H9 (cell line): ENCODE measurements at regions not wholly inside any gene's neighbourhood (a gene's known extent, or its start where the extent isn't known, plus 50 kb on each side); places are given as distances from the start of the nearest gene placed in this dataset.
A peak's percentile ranks its signal among the peaks of the same experiment; 100 is the strongest.

Experiments
- DNase-seq: peaks from one replicate; pipeline ENCODE4 v3.0.0-alpha.2; 2017
- H2AFZ ChIP-seq: one replicate; pipeline ENCODE4 v1.6.1; 2013; ENCODE audit warnings: mild to moderate bottlenecking, low read length, control low read depth, moderate library complexity
- H2AK5ac ChIP-seq: 2 replicates; pipeline ENCODE4 v1.6.1; 2013; ENCODE audit warnings: low read length, control low read depth, mixed read lengths; ENCODE audit not compliant: insufficient read length
- H2BK120ac ChIP-seq: one replicate; pipeline ENCODE4 v1.6.1; 2013; ENCODE audit warnings: low read depth, mild to moderate bottlenecking, low read length, control low read depth, inconsistent platforms; ENCODE audit not compliant: poor library complexity, severe bottlenecking
- H2BK12ac ChIP-seq: 2 replicates; pipeline ENCODE4 v1.6.1; 2013; ENCODE audit warnings: low read length, control low read depth, mixed read lengths, low read depth; ENCODE audit not compliant: insufficient read length
- H2BK15ac ChIP-seq: 2 replicates; pipeline ENCODE4 v1.6.1; 2013; ENCODE audit warnings: low read depth, low read length, control low read depth
- H2BK20ac ChIP-seq: one replicate; pipeline ENCODE4 v1.6.1; 2013; ENCODE audit warnings: low read depth, mild to moderate bottlenecking, low read length, control low read depth, inconsistent platforms; ENCODE audit not compliant: poor library complexity, severe bottlenecking
- H2BK5ac ChIP-seq: 2 replicates; pipeline ENCODE4 v1.6.1; 2013; ENCODE audit warnings: low read length, control low read depth, mixed read lengths; ENCODE audit not compliant: insufficient read length
- H3K14ac ChIP-seq: 2 replicates; pipeline ENCODE4 v1.6.1; 2013; ENCODE audit warnings: low read length, control low read depth; ENCODE audit not compliant: insufficient read depth
- H3K18ac ChIP-seq: 2 replicates; pipeline ENCODE4 v1.6.1; 2013; ENCODE audit warnings: low read depth, mild to moderate bottlenecking, mixed read lengths, low read length, control low read depth; ENCODE audit not compliant: insufficient read length
- H3K23ac ChIP-seq: 2 replicates; pipeline ENCODE4 v1.6.1; 2013; ENCODE audit warnings: low read length, control low read depth, mixed read lengths, low read depth; ENCODE audit not compliant: insufficient read length
- H3K23me2 ChIP-seq: 2 replicates; pipeline ENCODE4 v1.6.1; 2013; ENCODE audit warnings: low read depth, mild to moderate bottlenecking, mixed read lengths, low read length, control low read depth; ENCODE audit not compliant: insufficient read length, poor library complexity, severe bottlenecking
- H3K27ac ChIP-seq: 2 replicates; pipeline ENCODE4 v1.5.1; 2013; ENCODE audit warnings: low read length, control low read depth, mixed read lengths, low read depth; ENCODE audit not compliant: insufficient read length
- H3K27me3 ChIP-seq: 2 replicates; pipeline ENCODE4 v1.6.1; 2013; ENCODE audit warnings: low read length, control low read depth, inconsistent platforms; ENCODE audit not compliant: insufficient read depth
- H3K4ac ChIP-seq: 2 replicates; pipeline ENCODE4 v1.6.1; 2013; ENCODE audit warnings: low read depth, mild to moderate bottlenecking, control low read depth, inconsistent platforms, low read length, moderate library complexity
- H3K4me1 ChIP-seq: 2 replicates; pipeline ENCODE4 v1.6.1; 2013; ENCODE audit warnings: low read length, control low read depth, inconsistent platforms; ENCODE audit not compliant: insufficient read depth
- H3K4me2 ChIP-seq: 2 replicates; pipeline ENCODE4 v1.6.1; 2013; ENCODE audit warnings: low read length, control low read depth, mixed read lengths; ENCODE audit not compliant: insufficient read length, insufficient read depth
- H3K56ac ChIP-seq: 2 replicates; pipeline ENCODE4 v1.6.1; 2013; ENCODE audit warnings: low read depth, mild to moderate bottlenecking, mixed read lengths, low read length, control low read depth; ENCODE audit not compliant: insufficient read length
- H3K79me1 ChIP-seq: 2 replicates; pipeline ENCODE4 v1.6.1; 2013; ENCODE audit warnings: low read depth, mild to moderate bottlenecking, moderate library complexity, low read length, control low read depth, inconsistent platforms; ENCODE audit not compliant: insufficient read depth, poor library complexity, severe bottlenecking
- H3K79me2 ChIP-seq: 2 replicates; pipeline ENCODE4 v1.6.1; 2013; ENCODE audit warnings: low read length, control low read depth, inconsistent platforms; ENCODE audit not compliant: insufficient read depth
- H3K9ac ChIP-seq: 2 replicates; pipeline ENCODE4 v1.6.1; 2013; ENCODE audit warnings: low read length, control low read depth, mixed read lengths; ENCODE audit not compliant: insufficient read length; ENCODE audit errors: extremely low read depth
- H3K9me3 ChIP-seq: one replicate; pipeline ENCODE4 v1.6.1; 2013; ENCODE audit warnings: low read depth, low read length, inconsistent platforms; ENCODE audit not compliant: control insufficient read depth
- H3T11ph ChIP-seq: one replicate; pipeline ENCODE4 v1.6.1; 2013; ENCODE audit warnings: mild to moderate bottlenecking, low read length, control low read depth, inconsistent platforms
- H4K20me1 ChIP-seq: one replicate; pipeline ENCODE4 v1.6.1; 2013; ENCODE audit not compliant: control insufficient read depth, insufficient read length, insufficient read depth
- H4K5ac ChIP-seq: 2 replicates; pipeline ENCODE4 v1.6.1; 2013; ENCODE audit warnings: low read depth, mild to moderate bottlenecking, mixed read lengths, low read length, control low read depth; ENCODE audit not compliant: insufficient read length
- H4K8ac ChIP-seq: replicated peaks from 2 replicates; pipeline ENCODE4 v1.6.1; 2013; ENCODE audit warnings: low read length, control low read depth, mixed read lengths, low read depth; ENCODE audit not compliant: insufficient read length
- H4K91ac ChIP-seq: 2 replicates; pipeline ENCODE4 v1.6.1; 2013; ENCODE audit warnings: low read depth, mild to moderate bottlenecking, moderate library complexity, mixed read lengths, low read length, control low read depth; ENCODE audit not compliant: insufficient read length
- H3K27ac Mint-ChIP-seq, 3 experiments: 2 replicates in 2 of 3; 3 replicates in 1 of 3; pipeline ENCODE4 v1.8.0; 2020 to 2021; ENCODE audit warnings: mixed read lengths in 3 of 3, mild to moderate bottlenecking in 1 of 3, moderate library complexity in 1 of 3
- H3K27me3 Mint-ChIP-seq: 2 replicates; pipeline ENCODE4 v1.8.0; 2021; ENCODE audit warnings: low read depth, mild to moderate bottlenecking, moderate library complexity, mixed read lengths
- H3K36me3 Mint-ChIP-seq, 3 experiments: 2 replicates in 2 of 3; 3 replicates in 1 of 3; pipeline ENCODE4 v1.8.0; 2020 to 2021; ENCODE audit warnings: low read depth in 3 of 3, mixed read lengths in 3 of 3; ENCODE audit not compliant: insufficient read depth in 1 of 3
- H3K4me1 Mint-ChIP-seq, 2 experiments: 2 replicates each; pipeline ENCODE4 v1.8.0; 2020; ENCODE audit warnings: mixed read lengths in 2 of 2
- H3K4me3 Mint-ChIP-seq, 2 experiments: 2 replicates in 1 of 2; 3 replicates in 1 of 2; pipeline ENCODE4 v1.8.0; 2020 to 2021; ENCODE audit warnings: mild to moderate bottlenecking in 2 of 2, mixed read lengths in 2 of 2, moderate library complexity in 1 of 2
- H3K9me3 Mint-ChIP-seq, 2 experiments: 2 replicates in 1 of 2; 3 replicates in 1 of 2; pipeline ENCODE4 v1.8.0; 2020; ENCODE audit warnings: mild to moderate bottlenecking in 2 of 2, mixed read lengths in 2 of 2, moderate library complexity in 1 of 2
- WGBS: extraction: QIAGEN DNeasy Blood & Tissue Kit; methylation state at CpG from one replicate; pipeline ENCODE4 v1.1.7; 2013; ENCODE audit warnings: missing lambda C conversion rate, low lambda C conversion rate, mixed read lengths; ENCODE audit not compliant: insufficient read length; ENCODE audit errors: extremely low coverage; 5-methylcytosine and 5-hydroxymethylcytosine counted together
- TF ChIP-seq, protein P1 (sequence below): fragments of 200-600 bp; sonication (generic); conservative IDR thresholded peaks from 3 replicates; pipeline ENCODE4 v1.8.0; 2021; ENCODE audit warnings: antibody characterized with exemption, mild to moderate bottlenecking

DNA sequence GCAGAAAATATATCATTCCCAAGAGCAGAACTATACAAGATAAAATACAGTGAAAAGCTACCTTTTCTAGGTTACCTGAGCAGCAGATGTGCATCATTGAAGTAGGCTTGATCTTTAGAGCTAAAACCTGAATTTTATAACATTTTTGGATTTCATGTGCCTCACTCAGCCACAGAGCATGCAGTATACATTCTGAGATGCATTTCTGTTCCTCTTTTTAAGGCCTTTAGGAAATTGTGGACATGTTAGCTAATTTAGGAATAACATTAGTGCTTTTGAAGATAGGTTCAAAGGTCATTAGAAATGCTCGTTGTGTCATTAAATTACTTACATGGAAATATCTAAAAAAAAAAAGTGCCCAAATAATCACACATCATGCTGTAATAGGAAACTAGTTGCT, 230.6 kb upstream of the PDGFD start:
- H3K18ac ChIP-seq, result no peak overlapping the region
- H2AFZ ChIP-seq, result no peak overlapping the region
- H3T11ph ChIP-seq, result no peak overlapping the region
- no CpG with 5 or more reads among the region's 1 CpG for WGBS
- Mint-ChIP-seq H3K27me3 (no peaks in the 10 kb centered on the region), H3K4me1 (peaks cover 17 to 19% of the 10 kb centered on the region in 2 experiments), H3K36me3 (peaks cover 0 to 5% (median 3%) of the 10 kb centered on the region in 3 experiments; a peak in 3 of 7 replicates), H3K27ac (peak overlapping the region in 1 of 3 experiments; percentile 36; a peak in 2 of 7 replicates), H3K9me3 (no peaks in the 10 kb centered on the region; a peak in 1 of 5 replicates), H3K4me3 (no peak overlapping the region)
- no peak overlapping the region for H4K91ac ChIP-seq
- no peaks in the 10 kb centered on the region for H4K20me1 ChIP-seq
- H3K4me2 ChIP-seq, result no peak overlapping the region
- no peaks in the 10 kb centered on the region for H3K4me1 ChIP-seq
- no peaks in the 10 kb centered on the region for H3K79me1 ChIP-seq
- H2BK12ac ChIP-seq, result no peak overlapping the region
- DNase-seq, result no peak
- H2BK5ac ChIP-seq, result no peak overlapping the region
- H4K8ac ChIP-seq, result no peak overlapping the region
- H3K9ac ChIP-seq, result no peak overlapping the region
- no peak overlapping the region for H3K56ac ChIP-seq
- TF ChIP-seq, protein P1, sequence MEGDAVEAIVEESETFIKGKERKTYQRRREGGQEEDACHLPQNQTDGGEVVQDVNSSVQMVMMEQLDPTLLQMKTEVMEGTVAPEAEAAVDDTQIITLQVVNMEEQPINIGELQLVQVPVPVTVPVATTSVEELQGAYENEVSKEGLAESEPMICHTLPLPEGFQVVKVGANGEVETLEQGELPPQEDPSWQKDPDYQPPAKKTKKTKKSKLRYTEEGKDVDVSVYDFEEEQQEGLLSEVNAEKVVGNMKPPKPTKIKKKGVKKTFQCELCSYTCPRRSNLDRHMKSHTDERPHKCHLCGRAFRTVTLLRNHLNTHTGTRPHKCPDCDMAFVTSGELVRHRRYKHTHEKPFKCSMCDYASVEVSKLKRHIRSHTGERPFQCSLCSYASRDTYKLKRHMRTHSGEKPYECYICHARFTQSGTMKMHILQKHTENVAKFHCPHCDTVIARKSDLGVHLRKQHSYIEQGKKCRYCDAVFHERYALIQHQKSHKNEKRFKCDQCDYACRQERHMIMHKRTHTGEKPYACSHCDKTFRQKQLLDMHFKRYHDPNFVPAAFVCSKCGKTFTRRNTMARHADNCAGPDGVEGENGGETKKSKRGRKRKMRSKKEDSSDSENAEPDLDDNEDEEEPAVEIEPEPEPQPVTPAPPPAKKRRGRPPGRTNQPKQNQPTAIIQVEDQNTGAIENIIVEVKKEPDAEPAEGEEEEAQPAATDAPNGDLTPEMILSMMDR, result no peak
- H3K27ac ChIP-seq, result no peak overlapping the region
- H3K4ac ChIP-seq, result no peak overlapping the region
- H2BK120ac ChIP-seq, result no peak overlapping the region
- no peaks in the 10 kb centered on the region for H3K23me2 ChIP-seq
- no peaks in the 10 kb centered on the region for H3K79me2 ChIP-seq
- H3K14ac ChIP-seq, result no peak overlapping the region
- no peak overlapping the region for H2AK5ac ChIP-seq
- no peak overlapping the region for H4K5ac ChIP-seq
- no peaks in the 10 kb centered on the region for H3K27me3 ChIP-seq
- H3K9me3 ChIP-seq, result no peaks in the 10 kb centered on the region
- no peak overlapping the region for H3K23ac ChIP-seq
- H2BK15ac ChIP-seq, result no peak overlapping the region
- no peak overlapping the region for H2BK20ac ChIP-seq
